SJSA1 (cell line): ENCODE measurements at regions not wholly inside any gene's neighbourhood (a gene's known extent, or its start where the extent isn't known, plus 50 kb on each side); places are given as distances from the start of the nearest gene placed in this dataset.
A peak's percentile ranks its signal among the peaks of the same experiment; 100 is the strongest.
"Not testable (repeated sequence)": the region's sequence is repeated elsewhere in the genome, so short reads cannot be mapped to it uniquely, and the experiment has no call there.

Experiments
- DNase-seq, 2 experiments: peaks; one replicate each; pipeline ENCODE4 v3.0.0-alpha.2; 2015 to 2020; ENCODE audit warnings: low spot score in 2 of 2, low read depth in 1 of 2
- H3K27ac ChIP-seq: fragments of 250-450 bp; sonication (Bioruptor Pico); 2 replicates; pipeline ENCODE4 v1.5.1; 2020; ENCODE audit warnings: mild to moderate bottlenecking, moderate library complexity
- H3K27me3 ChIP-seq: fragments of 250-450 bp; sonication (Bioruptor Pico); replicated peaks from 2 replicates; pipeline ENCODE4 v1.5.1; 2020; ENCODE audit warnings: mild to moderate bottlenecking, moderate library complexity
- H3K36me3 ChIP-seq: fragments of 250-450 bp; sonication (Bioruptor Pico); 2 replicates; pipeline ENCODE4 v1.5.1; 2020; ENCODE audit warnings: mild to moderate bottlenecking
- H3K4me1 ChIP-seq: fragments of 250-450 bp; sonication (Bioruptor Pico); replicated peaks from 2 replicates; pipeline ENCODE4 v1.6.1; 2021; ENCODE audit warnings: mild to moderate bottlenecking
- H3K4me3 ChIP-seq: fragments of 250-450 bp; sonication (Bioruptor Pico); 2 replicates; pipeline ENCODE4 v1.5.1; 2020; ENCODE audit warnings: mild to moderate bottlenecking
- H3K9me3 ChIP-seq: fragments of 250-450 bp; sonication (Bioruptor Pico); replicated peaks from 2 replicates; pipeline ENCODE4 v1.5.1; 2020; ENCODE audit warnings: mild to moderate bottlenecking

DNA sequence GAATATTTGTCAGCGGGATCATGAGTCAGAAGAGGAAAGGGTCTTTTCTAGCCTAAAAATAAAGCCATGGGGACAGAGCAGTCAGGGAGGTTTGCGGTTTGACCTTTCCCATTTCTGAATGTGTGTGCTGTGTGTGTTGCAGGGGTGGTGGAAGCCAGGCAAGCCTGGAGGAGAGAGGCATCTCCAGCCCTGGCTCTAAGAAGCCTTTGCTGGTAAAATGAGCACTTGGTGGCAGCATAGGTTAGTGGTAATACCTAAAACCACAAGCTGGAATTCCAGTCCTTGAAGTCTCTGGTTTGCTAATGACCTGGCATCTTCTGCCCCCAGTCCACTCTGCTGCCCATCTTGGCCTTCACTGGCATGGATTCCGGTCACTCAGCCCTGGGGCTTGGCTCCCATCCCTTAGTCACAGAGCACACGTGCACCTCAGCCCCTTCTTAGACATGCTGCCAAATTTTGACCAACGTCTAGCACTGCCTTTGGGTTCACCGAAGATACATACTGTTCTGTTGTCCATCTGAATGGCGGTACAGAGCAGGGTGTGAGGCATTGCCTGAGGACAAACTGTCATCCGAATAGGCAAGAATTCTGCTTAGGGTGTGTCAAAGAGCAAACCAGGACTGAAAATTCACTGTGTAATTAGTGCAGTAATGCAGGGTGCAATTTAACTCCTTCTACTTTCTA is 52.7 kb downstream of the KCNA5 start:
- Histone ChIP-seq H3K9me3 (no peaks in the 10 kb centered on the region), H3K4me1 (peaks cover 38% of the 10 kb centered on the region), H3K27me3 (no peaks in the 10 kb centered on the region), H3K27ac (peak overlapping the region; percentile 51), H3K4me3 (no peak overlapping the region), H3K36me3 (no peaks in the 10 kb centered on the region)
- DNase-seq = peak; percentile 85 to 93

- no peaks in the 10 kb centered on the region for H3K27me3 ChIP-seq
- H3K4me3 ChIP-seq = no peak overlapping the region
- peaks cover 38% of the 10 kb centered on the region for H3K4me1 ChIP-seq
- DNase-seq = no peak
- H3K9me3 ChIP-seq = no peaks in the 10 kb centered on the region
- no peak overlapping the region for H3K27ac ChIP-seq
- no peaks in the 10 kb centered on the region for H3K36me3 ChIP-seq
Observed at GRCh38 chr12:5097786-5098185, 54.1 kb downstream of the KCNA5 start.

GRCh38 chr12:5099136-5099535 is 55.5 kb downstream of the KCNA5 start:
- H3K27me3 ChIP-seq = no peaks in the 10 kb centered on the region
- no peaks in the 10 kb centered on the region for H3K36me3 ChIP-seq
- DNase-seq = no peak
- H3K27ac ChIP-seq = no peak overlapping the region
- no peaks in the 10 kb centered on the region for H3K9me3 ChIP-seq
- no peak overlapping the region for H3K4me3 ChIP-seq
- H3K4me1 ChIP-seq = peaks cover 37% of the 10 kb centered on the region

DNA sequence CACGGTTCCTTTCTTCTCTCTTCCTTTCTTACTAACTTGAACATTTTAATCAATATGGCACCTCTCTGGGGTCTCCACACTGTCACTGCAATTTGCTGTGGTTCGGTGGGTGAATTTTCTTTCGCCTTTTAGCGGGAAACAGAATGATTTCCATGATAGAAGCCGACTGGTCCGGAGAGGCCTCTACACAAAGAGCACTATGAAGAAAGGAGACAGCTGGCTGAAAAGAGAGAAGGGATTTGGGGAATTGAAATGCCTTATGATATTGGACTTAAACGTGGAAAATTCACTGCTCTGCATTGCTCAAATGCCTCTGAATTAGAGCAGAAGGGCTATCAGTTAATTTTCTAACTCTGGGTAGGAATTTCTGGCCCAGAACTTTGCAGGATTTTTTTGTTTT is 55.9 kb downstream of the KCNA5 start:
- H3K4me1 ChIP-seq = peaks cover 36% of the 10 kb centered on the region

GRCh38 chr12:5101686-5102085 is 58.0 kb downstream of the KCNA5 start:
- peaks cover 15% of the 10 kb centered on the region for H3K4me1 ChIP-seq
- H3K36me3 ChIP-seq = no peaks in the 10 kb centered on the region
- DNase-seq = no peak
- no peak overlapping the region for H3K4me3 ChIP-seq
- no peaks in the 10 kb centered on the region for H3K27me3 ChIP-seq
- no peak overlapping the region for H3K27ac ChIP-seq
- no peaks in the 10 kb centered on the region for H3K9me3 ChIP-seq

More for the DNA sequence above, 55.9 kb downstream of the KCNA5 start:
- no peak for DNase-seq
- H3K9me3 ChIP-seq = no peaks in the 10 kb centered on the region
- no peak overlapping the region for H3K4me3 ChIP-seq
- no peaks in the 10 kb centered on the region for H3K27me3 ChIP-seq
- no peaks in the 10 kb centered on the region for H3K36me3 ChIP-seq
- H3K27ac ChIP-seq = no peak overlapping the region

DNA sequence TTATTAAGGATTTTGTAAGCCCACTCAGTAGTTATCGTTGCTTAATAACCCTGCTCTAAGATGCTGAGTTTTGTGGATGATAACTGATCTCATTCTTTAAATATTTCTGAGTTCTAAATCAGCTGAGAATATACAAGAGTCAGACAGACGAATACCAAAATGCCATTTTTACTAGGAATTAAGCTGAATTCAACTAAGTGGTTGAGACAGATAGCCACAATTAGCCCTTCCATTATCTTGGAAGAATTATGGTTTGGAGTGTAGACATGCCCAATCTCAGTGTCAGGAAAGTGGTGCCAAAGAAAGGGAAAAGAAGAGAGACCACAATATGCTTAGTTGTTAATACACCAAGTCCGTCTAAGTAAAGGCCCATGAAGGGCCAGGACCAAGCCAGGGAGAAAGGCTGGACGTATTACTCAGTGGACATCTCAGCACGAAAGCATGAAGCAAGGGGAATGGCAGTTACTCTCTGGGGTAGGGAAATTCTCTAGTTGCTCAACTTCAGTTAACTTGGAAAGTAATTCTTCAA is 58.6 kb downstream of the KCNA5 start:
- Histone ChIP-seq H3K27ac (no peak overlapping the region), H3K4me1 (peaks cover 8% of the 10 kb centered on the region; the same call in 1 of the 2 replicates), H3K27me3 (peaks cover under 1% of the 10 kb centered on the region; the same call in 1 of the 2 replicates), H3K4me3 (no peak overlapping the region), H3K36me3 (no peaks in the 10 kb centered on the region), H3K9me3 (no peaks in the 10 kb centered on the region)
- no peak for DNase-seq

- Histone ChIP-seq H3K4me3 (no peak overlapping the region), H3K9me3 (no peaks in the 10 kb centered on the region), H3K27me3 (peaks cover 5% of the 10 kb centered on the region; the same call in 1 of the 2 replicates), H3K4me1 (0 out of 2 replicates have a peak, but pooled peaks cover 5% of the 10 kb centered on the region), H3K27ac (no peak overlapping the region), H3K36me3 (no peaks in the 10 kb centered on the region)
- no peak for DNase-seq
Observed at GRCh38 chr12:5102806-5103205, 59.1 kb downstream of the KCNA5 start.

DNA sequence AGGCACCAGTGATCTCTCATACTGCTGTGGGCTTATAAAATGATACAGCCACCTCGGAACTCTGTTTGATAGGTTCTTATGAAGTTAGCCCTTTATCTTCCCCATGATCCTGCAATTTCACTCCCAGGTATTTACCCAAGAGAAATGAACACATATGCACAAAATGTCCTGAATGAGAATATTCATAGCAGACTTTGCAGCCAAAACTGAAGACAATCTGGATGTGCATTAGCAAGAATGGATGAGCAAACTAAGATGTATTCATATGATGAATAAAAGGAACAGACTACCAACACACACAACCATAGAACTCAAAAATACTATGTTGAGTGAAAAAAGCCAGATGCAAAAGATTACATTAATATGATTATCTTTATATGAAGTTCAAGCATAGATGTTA is 66.7 kb downstream of the KCNA5 start:
- no peaks in the 10 kb centered on the region for H3K36me3 ChIP-seq
- no peaks in the 10 kb centered on the region; the same call in 1 of the 2 replicates for H3K9me3 ChIP-seq
- no peak overlapping the region for H3K27ac ChIP-seq
- peaks cover 12% of the 10 kb centered on the region for H3K4me1 ChIP-seq
- no peak for DNase-seq
- no peak overlapping the region for H3K4me3 ChIP-seq
- peaks cover 19% of the 10 kb centered on the region for H3K27me3 ChIP-seq

DNA sequence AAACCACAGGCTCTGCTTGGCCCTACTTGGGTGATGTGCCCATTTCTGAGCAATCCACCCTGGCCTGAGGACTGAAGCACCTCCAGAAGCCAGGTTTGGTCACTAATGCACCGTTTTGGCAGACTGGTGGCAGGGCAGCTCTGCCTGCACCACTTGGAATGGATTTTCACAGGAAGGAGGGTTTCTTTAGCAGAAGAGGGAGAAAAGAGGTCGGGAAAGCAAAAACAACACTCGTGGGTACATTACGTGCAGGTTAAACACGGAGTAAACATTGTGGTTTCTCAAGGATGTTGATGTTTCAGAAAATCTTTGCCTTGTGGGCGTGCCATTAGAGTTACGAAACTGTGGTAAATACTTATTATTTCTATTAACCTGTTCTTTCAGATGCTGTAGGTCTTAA is 70.8 kb downstream of the KCNA5 start:
- H3K4me1 ChIP-seq = peaks cover 12% of the 10 kb centered on the region
- no peak overlapping the region for H3K4me3 ChIP-seq
- H3K27ac ChIP-seq = no peak overlapping the region
- no peaks in the 10 kb centered on the region for H3K36me3 ChIP-seq
- peak in 1 of 2 experiments; percentile 24 for DNase-seq
- no peaks in the 10 kb centered on the region; the same call in 1 of the 2 replicates for H3K9me3 ChIP-seq
- H3K27me3 ChIP-seq = peaks cover 10% of the 10 kb centered on the region

DNA sequence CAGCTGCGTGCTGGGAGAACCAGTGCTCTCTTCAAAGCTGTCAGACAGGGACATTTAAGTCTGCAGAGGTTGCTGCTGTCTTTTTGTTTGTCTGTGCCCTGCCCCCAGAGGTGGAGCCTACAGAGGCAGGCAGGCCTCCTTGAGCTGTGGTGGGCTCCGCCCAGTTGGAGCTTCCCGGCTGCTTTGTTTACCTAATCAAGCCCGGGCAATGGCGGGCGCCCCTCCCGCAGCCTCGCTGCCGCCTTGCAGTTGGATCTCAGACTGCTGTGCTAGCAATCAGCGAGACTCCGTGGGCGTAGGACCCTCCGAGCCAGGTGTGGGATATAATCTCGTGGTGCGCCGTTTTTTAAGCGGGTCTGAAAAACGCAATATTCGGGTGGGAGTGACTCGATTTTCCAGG is 78.1 kb downstream of the KCNA5 start:
- not testable (repeated sequence) for H3K9me3 ChIP-seq, H3K27ac ChIP-seq, H3K4me1 ChIP-seq, H3K27me3 ChIP-seq, H3K36me3 ChIP-seq, H3K4me3 ChIP-seq, DNase-seq

DNA sequence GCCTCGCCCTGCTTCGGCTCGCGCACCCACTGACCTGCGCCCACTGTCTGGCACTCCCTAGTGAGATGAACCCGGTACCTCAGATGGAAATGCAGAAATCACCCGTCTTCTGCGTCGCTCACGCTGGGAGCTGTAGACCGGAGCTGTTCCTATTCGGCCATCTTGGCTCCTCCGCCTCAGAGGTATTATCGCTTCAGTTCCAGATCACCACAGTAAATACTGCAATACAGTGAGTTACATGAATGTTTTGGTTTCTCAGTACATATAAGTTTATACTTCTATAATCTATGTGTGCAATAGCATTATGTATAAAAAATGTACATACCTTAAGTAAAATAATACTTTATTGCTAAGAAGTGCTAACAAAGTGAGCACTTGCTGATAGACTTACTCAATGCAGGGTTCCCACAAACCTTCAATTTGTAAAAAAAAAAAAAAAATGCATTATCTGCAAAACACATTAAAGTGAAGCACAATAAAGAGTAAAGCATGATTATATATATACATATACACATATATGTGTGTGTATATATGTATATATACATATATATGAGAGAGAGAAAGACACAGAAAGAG is 78.7 kb downstream of the KCNA5 start:
- H3K4me1 ChIP-seq, DNase-seq: not testable (repeated sequence)

GRCh38 chr12:5123921-5124320 is 80.2 kb downstream of the KCNA5 start:
- Histone ChIP-seq H3K36me3 (no peaks in the 10 kb centered on the region), H3K27ac (no peak overlapping the region), H3K4me3 (no peak overlapping the region), H3K9me3 (no peaks in the 10 kb centered on the region; the same call in 1 of the 2 replicates), H3K4me1 (peaks cover 8% of the 10 kb centered on the region; the same call in 1 of the 2 replicates), H3K27me3 (no peaks in the 10 kb centered on the region; the same call in 1 of the 2 replicates)
- no peak for DNase-seq

More for the DNA sequence above, 78.7 kb downstream of the KCNA5 start:
- H3K4me3 ChIP-seq, H3K9me3 ChIP-seq, H3K27me3 ChIP-seq, H3K27ac ChIP-seq, H3K36me3 ChIP-seq: not testable (repeated sequence)

DNA sequence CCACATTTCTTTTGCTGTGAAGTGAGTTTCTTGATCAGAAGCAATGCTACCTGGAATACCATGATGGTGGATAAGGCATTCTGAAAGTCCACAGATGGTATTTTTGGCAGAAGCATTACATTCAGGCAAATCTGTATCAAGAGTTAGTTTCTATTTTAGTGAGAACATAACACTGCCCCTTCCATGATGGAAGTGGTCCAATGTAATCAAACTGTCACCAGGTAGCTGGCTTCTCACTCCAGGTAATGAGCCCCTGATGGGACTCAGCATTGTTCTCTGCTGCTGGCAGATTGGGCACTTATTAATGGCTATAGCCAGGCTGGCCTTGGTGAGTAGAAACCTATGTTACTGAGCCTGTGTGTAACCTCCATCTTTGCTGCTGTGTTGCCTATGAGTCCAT is 80.7 kb downstream of the KCNA5 start:
- no peaks in the 10 kb centered on the region; the same call in 1 of the 2 replicates for H3K27me3 ChIP-seq
- peaks cover 8% of the 10 kb centered on the region; the same call in 1 of the 2 replicates for H3K4me1 ChIP-seq
- no peaks in the 10 kb centered on the region; the same call in 1 of the 2 replicates for H3K9me3 ChIP-seq
- no peak overlapping the region for H3K27ac ChIP-seq
- no peaks in the 10 kb centered on the region for H3K36me3 ChIP-seq
- no peak for DNase-seq
- H3K4me3 ChIP-seq = no peak overlapping the region

- no peaks in the 10 kb centered on the region for H3K9me3 ChIP-seq
- H3K4me1 ChIP-seq = peaks cover under 1% of the 10 kb centered on the region
- no peak overlapping the region for H3K27ac ChIP-seq
- no peak overlapping the region for H3K4me3 ChIP-seq
- H3K36me3 ChIP-seq = no peaks in the 10 kb centered on the region
- peaks cover 7% of the 10 kb centered on the region; the same call in 1 of the 2 replicates for H3K27me3 ChIP-seq
- DNase-seq = no peak
Observed at GRCh38 chr12:5134861-5135525, 91.3 kb downstream of the KCNA5 start.
